Activated CD8-positive, alpha-beta T cell treated with anti-CD3 and anti-CD28 coated beads, Interleukin-2, amount 10 ng/mL, durations not matched to agents 7 days and 5 days (primary cell): ENCODE measurements at regions not wholly inside any gene's neighbourhood (a gene's known extent, or its start where the extent isn't known, plus 50 kb on each side); places are given as distances from the start of the nearest gene placed in this dataset.

Experiments used
- ATAC-seq: fragments of 150-1000 bp; cut with Tn5 transposase; one replicate; pipeline ENCODE4 v1.10.0; 2021; ENCODE audit warnings: moderate library complexity
- CTCF ChIA-PET: fragments of 350-600 bp; sonication (Branson Sonifier 250); formaldehyde crosslinking; loops from one replicate; lab custom pipeline; 2021; ENCODE audit warnings: antibody characterized with exemption; lab: Charles Lee
- POLR2A ChIA-PET: fragments of 350-600 bp; sonication (Branson Sonifier 250); formaldehyde crosslinking; loops from one replicate; lab custom pipeline; 2021; ENCODE audit warnings: antibody characterized with exemption; lab: Charles Lee
- DNase-seq: peaks from one replicate; pipeline ENCODE4 v3.0.0-alpha.2; 2020
- H3K27ac Mint-ChIP-seq: one replicate; pipeline ENCODE4 v1.8.0; 2021; ENCODE audit warnings: mild to moderate bottlenecking, mixed read lengths
- H3K27me3 Mint-ChIP-seq: one replicate; pipeline ENCODE4 v1.8.0; 2021; ENCODE audit warnings: low read depth, mixed read lengths
- H3K36me3 Mint-ChIP-seq: one replicate; pipeline ENCODE4 v1.8.0; 2021; ENCODE audit warnings: low read depth, mixed read lengths
- H3K4me1 Mint-ChIP-seq: one replicate; pipeline ENCODE4 v1.8.0; 2021; ENCODE audit warnings: low read depth, mixed read lengths
- H3K4me3 Mint-ChIP-seq: one replicate; pipeline ENCODE4 v1.8.0; 2021; ENCODE audit warnings: mild to moderate bottlenecking, mixed read lengths
- H3K9me3 Mint-ChIP-seq: one replicate; pipeline ENCODE4 v1.8.0; 2022; ENCODE audit warnings: mixed read lengths; ENCODE audit not compliant: insufficient read depth

DNA sequence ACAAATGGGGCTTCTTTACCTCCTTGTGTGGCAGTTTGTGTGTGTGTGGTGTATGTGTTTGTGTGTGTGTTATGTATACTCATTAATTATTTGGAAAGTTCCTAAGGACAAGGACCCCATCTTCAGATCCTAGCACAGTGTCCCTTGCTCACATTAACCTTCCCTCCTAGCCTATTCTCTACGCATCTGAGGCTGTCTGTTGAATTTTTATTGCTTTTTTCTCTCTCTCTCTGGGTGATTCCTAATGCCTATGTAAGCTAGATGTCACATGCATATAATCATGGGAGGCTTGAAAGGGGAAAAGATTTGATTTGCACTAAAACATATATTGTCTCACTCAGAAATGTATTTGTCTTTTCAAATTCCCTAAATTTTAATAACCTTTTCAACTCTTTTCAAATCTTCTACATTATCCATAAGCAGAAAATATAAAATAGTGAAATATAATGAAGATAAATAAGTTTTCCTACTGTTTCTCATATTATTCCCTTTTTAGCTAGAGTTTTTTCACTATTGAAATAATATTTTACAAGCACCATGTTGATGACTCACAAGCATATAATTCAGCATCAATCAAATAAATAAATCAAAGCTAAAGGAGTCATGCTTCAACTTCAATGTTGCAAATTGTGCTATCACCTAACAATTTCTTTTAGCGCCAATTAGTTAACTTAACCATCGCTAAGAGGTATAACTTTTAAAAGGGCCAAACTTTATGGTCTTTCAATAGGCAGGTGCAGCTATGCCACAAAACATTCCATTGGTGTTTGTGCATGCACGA, 199.0 kb upstream of the ERBB4 start:
- Mint-ChIP-seq H3K27ac (no peak overlapping the region), H3K9me3 (no peaks in the 10 kb centered on the region), H3K4me3 (no peak overlapping the region), H3K27me3 (no peaks in the 10 kb centered on the region), H3K4me1 (no peaks in the 10 kb centered on the region), H3K36me3 (no peaks in the 10 kb centered on the region)
- ChIA-PET POLR2A (no interaction called here), CTCF (no interaction called here)
- DNase-seq (no peak), ATAC-seq (no peak)

DNA sequence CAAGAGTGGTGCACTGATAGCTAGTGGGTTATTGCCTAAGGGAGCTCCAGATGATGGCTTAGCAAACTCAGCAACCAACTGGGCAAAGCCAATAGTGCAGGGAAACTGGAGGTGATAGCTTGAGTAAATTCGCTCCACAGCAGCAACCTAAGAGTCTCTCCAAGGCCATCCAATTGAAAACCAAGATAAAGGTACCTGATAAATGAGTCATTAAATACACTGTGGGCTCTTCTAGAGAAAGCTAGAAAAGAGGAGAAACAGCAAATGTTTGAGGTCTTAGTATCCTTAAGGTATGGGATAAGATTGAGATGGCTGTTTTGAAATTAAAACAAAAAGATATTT, 197.8 kb upstream of the ERBB4 start:
- ATAC-seq (no peak), DNase-seq (no peak)
- Mint-ChIP-seq H3K27ac (no peak overlapping the region), H3K9me3 (no peaks in the 10 kb centered on the region), H3K36me3 (no peaks in the 10 kb centered on the region), H3K4me3 (no peak overlapping the region), H3K27me3 (no peaks in the 10 kb centered on the region), H3K4me1 (no peaks in the 10 kb centered on the region)
- ChIA-PET POLR2A (no interaction called here), CTCF (interaction anchor here (0.8 kb wide), 1 partner anchor 11 kb away, joined by 3 read pairs; no protein-coding TSS in a partner anchor)

- DNase-seq (no peak), ATAC-seq (no peak)
- H3K36me3 Mint-ChIP-seq: no peaks in the 10 kb centered on the region
- ChIA-PET POLR2A (no interaction called here), CTCF (no interaction called here)
- H3K27ac Mint-ChIP-seq: no peak overlapping the region
- no peaks in the 10 kb centered on the region for H3K27me3 Mint-ChIP-seq
- H3K4me1 Mint-ChIP-seq: no peaks in the 10 kb centered on the region
- H3K9me3 Mint-ChIP-seq: no peaks in the 10 kb centered on the region
- H3K4me3 Mint-ChIP-seq: no peak overlapping the region
Observed at GRCh38 chr2:212733273-212733672, 194.7 kb upstream of the ERBB4 start.

- Mint-ChIP-seq H3K9me3 (no peaks in the 10 kb centered on the region), H3K27me3 (no peaks in the 10 kb centered on the region), H3K36me3 (no peaks in the 10 kb centered on the region), H3K4me1 (peaks cover 1% of the 10 kb centered on the region), H3K4me3 (no peak overlapping the region), H3K27ac (no peak overlapping the region)
- CTCF ChIA-PET: no interaction called here
- ATAC-seq: no peak
- POLR2A ChIA-PET: no interaction called here
- no peak for DNase-seq
Observed at GRCh38 chr2:212732860-212733259, 194.3 kb upstream of the ERBB4 start.

DNA sequence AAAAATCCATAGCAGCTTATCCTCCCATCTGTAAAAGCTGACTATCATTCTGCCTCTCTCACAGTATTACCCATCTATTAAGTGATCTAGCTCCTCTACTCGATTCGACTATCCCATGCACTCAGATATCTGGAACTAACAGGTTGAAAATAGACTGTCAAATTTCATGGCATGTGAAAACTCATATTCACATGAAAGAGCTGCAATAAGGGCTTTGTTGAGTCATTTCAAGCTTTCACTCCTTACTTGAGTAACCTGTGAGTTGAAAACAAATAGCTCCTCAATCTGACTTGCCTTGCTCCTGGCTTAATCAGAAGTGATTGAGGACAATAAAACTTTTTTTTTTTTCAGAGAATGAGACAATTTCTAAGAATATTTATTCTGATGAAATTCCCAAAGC, 192.4 kb upstream of the ERBB4 start:
- ChIA-PET POLR2A (no interaction called here), CTCF (interaction anchor here (1.0 to 1.6 kb wide), 4 partner anchors 44 to 422 kb away, joined by 3 to 4 read pairs (median 3); no protein-coding TSS in a partner anchor)

DNA sequence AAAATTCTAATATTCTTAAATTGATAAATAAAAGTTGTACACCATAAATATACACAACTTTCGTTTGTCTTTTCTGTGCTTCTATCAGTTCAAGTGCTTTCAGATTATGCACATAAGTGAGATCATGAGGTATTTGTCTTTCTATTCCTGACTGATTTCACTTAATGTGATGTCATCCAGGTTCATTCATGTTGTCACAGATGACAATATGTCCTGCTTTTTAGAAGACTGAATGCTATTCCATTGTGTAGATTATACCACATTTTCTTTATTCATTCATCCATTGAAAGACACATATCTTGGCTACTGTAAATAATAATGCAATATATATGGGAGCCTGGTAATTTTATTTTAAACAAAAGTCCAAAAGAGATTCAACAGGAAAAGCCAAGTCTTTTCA, 190.1 kb upstream of the ERBB4 start:
- H3K4me3 Mint-ChIP-seq: no peak overlapping the region
- peaks cover 2% of the 10 kb centered on the region for H3K36me3 Mint-ChIP-seq
- H3K9me3 Mint-ChIP-seq: no peaks in the 10 kb centered on the region
- no peak for ATAC-seq
- no peak overlapping the region for H3K27ac Mint-ChIP-seq
- ChIA-PET CTCF (interaction anchor here (1.5 kb wide), 1 partner anchor 425 kb away, joined by 5 read pairs; no protein-coding TSS in a partner anchor), POLR2A (no interaction called here)
- H3K27me3 Mint-ChIP-seq: no peaks in the 10 kb centered on the region
- H3K4me1 Mint-ChIP-seq: peaks cover 11% of the 10 kb centered on the region
- no peak for DNase-seq

More for the DNA sequence above, 192.4 kb upstream of the ERBB4 start:
- ATAC-seq: no peak
- H3K4me1 Mint-ChIP-seq: peaks cover 5% of the 10 kb centered on the region
- H3K27me3 Mint-ChIP-seq: no peaks in the 10 kb centered on the region
- H3K36me3 Mint-ChIP-seq: no peaks in the 10 kb centered on the region
- no peaks in the 10 kb centered on the region for H3K9me3 Mint-ChIP-seq
- H3K4me3 Mint-ChIP-seq: no peak overlapping the region
- DNase-seq: no peak
- no peak overlapping the region for H3K27ac Mint-ChIP-seq

GRCh38 chr2:212727751-212728150, 189.1 kb upstream of the ERBB4 start:
- no peaks in the 10 kb centered on the region for H3K9me3 Mint-ChIP-seq

GRCh38 chr2:212726403-212726802, 187.8 kb upstream of the ERBB4 start:
- Mint-ChIP-seq H3K9me3 (no peaks in the 10 kb centered on the region), H3K36me3 (peaks cover 2% of the 10 kb centered on the region), H3K27ac (no peak overlapping the region), H3K4me3 (no peak overlapping the region), H3K4me1 (peaks cover 11% of the 10 kb centered on the region), H3K27me3 (no peaks in the 10 kb centered on the region)
- no peak for DNase-seq
- ChIA-PET CTCF (interaction anchor here (1.0 kb wide), 1 partner anchor 10 kb away, joined by 3 read pairs; no protein-coding TSS in a partner anchor), POLR2A (no interaction called here)
- ATAC-seq: no peak

More at GRCh38 chr2:212727751-212728150, 189.1 kb upstream of the ERBB4 start:
- peaks cover 2% of the 10 kb centered on the region for H3K36me3 Mint-ChIP-seq
- ATAC-seq (no peak), DNase-seq (no peak)
- POLR2A ChIA-PET: no interaction called here
- no peak overlapping the region for H3K4me3 Mint-ChIP-seq
- no peak overlapping the region for H3K27ac Mint-ChIP-seq
- CTCF ChIA-PET: interaction anchor here (1.5 kb wide), 1 partner anchor 426 kb away, joined by 5 read pairs; no protein-coding TSS in a partner anchor
- peaks cover 11% of the 10 kb centered on the region for H3K4me1 Mint-ChIP-seq
- no peaks in the 10 kb centered on the region for H3K27me3 Mint-ChIP-seq

GRCh38 chr2:212725180-212725579, 186.6 kb upstream of the ERBB4 start:
- ChIA-PET CTCF (interaction anchor here (1.0 kb wide), 1 partner anchor 11 kb away, joined by 3 read pairs; no protein-coding TSS in a partner anchor), POLR2A (no interaction called here)
- ATAC-seq (no peak), DNase-seq (no peak)
- Mint-ChIP-seq H3K27ac (no peak overlapping the region), H3K4me1 (peaks cover 11% of the 10 kb centered on the region), H3K36me3 (peaks cover 2% of the 10 kb centered on the region), H3K4me3 (no peak overlapping the region), H3K27me3 (no peaks in the 10 kb centered on the region), H3K9me3 (peaks cover 5% of the 10 kb centered on the region)

DNA sequence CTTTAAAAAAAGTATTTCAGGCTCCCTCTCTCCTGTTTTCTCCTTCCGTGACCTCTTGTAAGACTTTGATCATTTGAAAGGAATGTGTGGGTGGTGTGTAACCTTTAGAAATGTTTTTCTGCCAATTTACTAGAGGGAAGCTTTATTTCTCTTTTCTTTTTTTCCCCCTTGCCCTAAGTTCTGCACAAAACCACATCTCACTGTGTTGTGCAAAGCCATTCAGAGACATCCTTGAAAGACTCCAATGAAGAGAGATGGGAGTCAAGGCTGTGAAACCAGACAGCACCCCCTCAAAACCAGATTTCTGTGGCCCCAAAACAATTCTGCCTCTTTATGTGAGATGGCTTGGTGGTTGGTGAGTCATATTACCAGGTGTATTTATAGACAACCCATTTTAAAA, 184.6 kb upstream of the ERBB4 start:
- DNase-seq: no peak
- no peak overlapping the region for H3K4me3 Mint-ChIP-seq
- H3K4me1 Mint-ChIP-seq: peaks cover 11% of the 10 kb centered on the region
- H3K27ac Mint-ChIP-seq: no peak overlapping the region
- no peaks in the 10 kb centered on the region for H3K27me3 Mint-ChIP-seq
- no peak for ATAC-seq
- H3K9me3 Mint-ChIP-seq: peaks cover 6% of the 10 kb centered on the region
- peaks cover 2% of the 10 kb centered on the region for H3K36me3 Mint-ChIP-seq
- POLR2A ChIA-PET: no interaction called here
- CTCF ChIA-PET: no interaction called here

- Mint-ChIP-seq H3K27me3 (no peaks in the 10 kb centered on the region), H3K27ac (no peak overlapping the region), H3K9me3 (peaks cover 6% of the 10 kb centered on the region), H3K4me3 (no peak overlapping the region), H3K36me3 (peaks cover 2% of the 10 kb centered on the region), H3K4me1 (peaks cover 6% of the 10 kb centered on the region)
- POLR2A ChIA-PET: interaction anchor here (0.6 kb wide), 1 partner anchor 522 kb away, joined by 3 read pairs; no protein-coding TSS in a partner anchor
- DNase-seq (no peak), ATAC-seq (no peak)
- CTCF ChIA-PET: no interaction called here
Observed at GRCh38 chr2:212722046-212722445, 183.4 kb upstream of the ERBB4 start.

DNA sequence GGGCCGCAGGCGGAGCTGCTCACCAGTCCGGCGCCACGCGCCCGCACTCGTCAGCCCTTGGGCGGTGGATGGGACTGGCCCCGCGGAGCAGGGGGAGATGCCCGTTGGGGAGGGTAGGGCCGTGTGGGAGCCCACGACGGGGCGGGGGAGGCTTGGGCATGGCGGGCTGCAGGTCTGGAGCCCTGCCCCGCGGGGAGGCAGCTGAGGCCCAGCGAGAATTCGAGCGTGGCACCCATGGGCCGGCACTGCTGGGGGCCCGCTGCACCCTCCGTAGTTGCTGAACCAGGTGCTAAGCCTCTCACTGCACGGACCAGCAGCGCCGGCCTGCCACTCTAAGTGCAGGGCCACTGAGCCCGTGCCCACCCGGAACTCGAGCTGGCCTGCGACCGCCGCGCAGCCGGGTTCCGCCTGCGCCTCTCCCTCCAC, 182.4 kb upstream of the ERBB4 start:
- H3K4me3 Mint-ChIP-seq: no peak overlapping the region
- ATAC-seq (no peak), DNase-seq (no peak)
- peaks cover 6% of the 10 kb centered on the region for H3K9me3 Mint-ChIP-seq
- CTCF ChIA-PET: no interaction called here
- no peak overlapping the region for H3K27ac Mint-ChIP-seq
- no peaks in the 10 kb centered on the region for H3K27me3 Mint-ChIP-seq
- peaks cover 6% of the 10 kb centered on the region for H3K4me1 Mint-ChIP-seq
- POLR2A ChIA-PET: no interaction called here
- H3K36me3 Mint-ChIP-seq: peaks cover 2% of the 10 kb centered on the region
